CD4-positive, alpha-beta T cell treated with Interferon alpha-2 for 1 hour (primary cell): ENCODE measurements at regions not wholly inside any gene's neighbourhood (a gene's known extent, or its start where the extent isn't known, plus 50 kb on each side); places are given as distances from the start of the nearest gene placed in this dataset.
A peak's percentile ranks its signal among the peaks of the same experiment; 100 is the strongest.
"Not testable (repeated sequence)": the region's sequence is repeated elsewhere in the genome, so short reads cannot be mapped to it uniquely, and the experiment has no call there.

Source experiments
- DNase-seq, 2 donors: peaks; one replicate each; pipeline ENCODE4 v3.0.0-alpha.2; 2020 to 2022

DNA sequence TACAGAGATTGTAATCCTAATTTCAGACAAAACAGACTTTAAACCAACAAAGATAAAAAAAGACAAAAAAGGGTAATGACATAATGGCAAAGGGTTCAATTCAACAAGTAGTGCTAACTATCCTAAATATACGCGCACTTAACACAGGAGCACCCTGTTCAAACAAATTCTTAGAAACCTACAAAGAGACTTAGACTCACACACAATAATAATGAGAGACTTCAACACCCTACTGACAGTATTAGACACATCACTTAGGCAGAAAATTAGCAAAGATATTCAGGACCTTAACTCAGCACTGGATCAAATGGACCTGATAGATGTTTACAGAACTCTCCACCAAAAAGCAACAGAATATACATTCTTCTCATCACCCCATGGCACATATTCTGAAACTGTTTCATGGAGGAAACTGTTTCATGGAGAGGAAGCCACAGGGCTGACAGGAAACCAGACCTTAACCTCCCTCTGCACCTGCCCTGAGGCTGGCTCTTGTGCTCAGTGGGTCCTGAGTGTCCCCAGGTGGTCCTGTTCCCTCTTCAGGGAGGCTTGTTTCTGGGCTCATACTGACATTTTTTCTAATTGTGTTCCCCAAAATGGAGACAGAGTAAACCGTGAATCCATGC lies 54.7 kb downstream of the OR4M2 start:
- not testable (repeated sequence) for DNase-seq

DNA sequence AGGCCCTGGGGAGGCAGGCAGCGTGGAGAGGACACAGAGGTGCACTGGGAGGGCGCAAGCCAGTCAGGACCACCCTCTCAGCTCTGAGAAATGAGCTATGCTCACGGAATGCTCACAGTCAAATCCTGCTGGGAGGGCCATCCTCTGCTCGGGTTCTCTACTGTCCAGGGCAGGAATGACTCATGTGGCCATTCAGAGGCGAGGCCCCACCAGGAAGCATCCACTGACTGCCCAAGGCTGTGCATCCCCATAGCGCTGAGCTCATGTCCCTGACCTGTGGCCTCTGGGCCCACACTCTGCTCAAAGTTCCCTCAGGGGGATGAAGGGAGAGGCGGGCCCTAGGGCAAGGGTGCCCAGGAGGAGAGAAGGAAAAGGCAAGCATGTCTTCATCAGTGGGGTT lies 57.2 kb downstream of the OR4M2 start:
- not testable (repeated sequence) for DNase-seq

DNA sequence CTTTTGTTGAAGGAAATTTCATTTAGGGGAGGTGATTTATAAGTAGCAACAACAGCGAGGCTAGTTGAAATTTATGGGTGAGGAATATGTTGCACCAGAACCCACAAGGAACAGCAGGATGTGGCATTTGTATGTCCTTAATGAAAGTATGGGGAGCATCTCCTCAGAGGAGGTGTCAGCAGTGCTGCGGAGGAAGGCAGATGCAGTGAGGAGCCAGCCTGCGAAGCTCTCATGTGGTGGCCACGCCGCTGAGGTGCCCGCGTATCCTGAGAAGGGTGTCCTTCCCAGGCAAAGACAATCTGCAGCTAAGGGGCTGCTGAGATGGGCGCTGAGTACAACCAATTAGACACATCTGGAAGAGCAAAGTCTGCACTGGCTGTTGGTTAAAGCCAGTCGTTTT lies 60.8 kb downstream of the OR4M2 start:
- not testable (repeated sequence) for DNase-seq

DNA sequence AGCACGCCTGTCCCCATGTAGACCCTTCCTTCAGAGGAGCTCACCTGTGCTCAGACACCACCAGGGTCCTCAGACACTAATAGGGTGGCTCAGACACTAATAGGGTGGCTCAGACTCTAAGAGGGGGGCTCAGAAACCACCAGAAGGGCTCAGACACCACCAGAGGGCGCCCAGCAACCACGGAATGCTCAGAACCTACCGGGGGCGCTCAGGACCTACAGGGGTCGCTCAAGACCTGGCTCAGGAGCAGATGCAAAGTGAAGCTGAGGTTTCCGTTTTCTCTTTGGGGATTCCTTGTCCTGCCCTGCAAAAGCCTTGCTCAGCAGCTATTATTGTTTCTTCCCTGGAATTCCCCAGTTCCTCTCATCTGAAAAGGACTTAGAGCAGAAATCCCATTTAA lies 67.8 kb downstream of the OR4M2 start:
- DNase-seq = not testable (repeated sequence)

DNA sequence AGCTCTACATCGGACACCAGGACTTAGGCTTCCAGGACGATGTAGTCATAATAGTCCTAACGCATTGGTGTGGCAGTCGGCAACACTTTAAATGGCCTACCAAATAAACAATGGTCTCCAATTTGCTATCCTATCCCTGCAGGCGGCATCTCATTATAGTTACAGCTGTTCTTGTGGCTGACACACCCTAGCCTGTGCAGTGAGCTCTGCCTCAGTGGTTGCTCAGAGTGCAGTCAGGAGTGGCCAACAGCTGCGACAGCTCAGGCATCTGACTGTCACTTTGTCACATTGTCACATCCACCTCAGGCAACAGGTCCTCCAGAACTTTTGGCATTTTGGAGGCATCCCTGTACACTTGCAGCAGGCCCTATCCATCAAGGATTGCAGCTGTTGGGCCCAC lies 77.9 kb downstream of the OR4M2 start:
- not testable (repeated sequence) for DNase-seq

DNA sequence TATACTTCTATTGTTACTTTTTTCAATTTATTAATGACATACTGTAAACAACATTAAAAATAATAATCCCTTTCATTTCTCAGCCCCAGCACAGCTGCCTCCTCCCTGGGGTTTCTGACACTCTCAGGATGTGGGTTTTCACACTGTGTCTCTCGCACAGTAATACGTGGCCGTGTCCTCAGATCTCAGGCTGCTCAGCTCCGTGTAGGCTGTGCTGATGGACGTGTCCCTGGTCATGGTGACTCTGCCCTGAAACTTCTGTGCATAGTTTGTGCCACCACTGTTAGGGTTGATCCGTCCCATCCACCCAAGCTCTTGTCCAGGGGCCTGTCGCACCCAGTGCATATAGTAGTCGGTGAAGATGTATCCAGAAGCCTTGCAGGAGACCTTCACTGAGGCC lies 80.0 kb downstream of the OR4M2 start:
- not testable (repeated sequence) for DNase-seq

DNA sequence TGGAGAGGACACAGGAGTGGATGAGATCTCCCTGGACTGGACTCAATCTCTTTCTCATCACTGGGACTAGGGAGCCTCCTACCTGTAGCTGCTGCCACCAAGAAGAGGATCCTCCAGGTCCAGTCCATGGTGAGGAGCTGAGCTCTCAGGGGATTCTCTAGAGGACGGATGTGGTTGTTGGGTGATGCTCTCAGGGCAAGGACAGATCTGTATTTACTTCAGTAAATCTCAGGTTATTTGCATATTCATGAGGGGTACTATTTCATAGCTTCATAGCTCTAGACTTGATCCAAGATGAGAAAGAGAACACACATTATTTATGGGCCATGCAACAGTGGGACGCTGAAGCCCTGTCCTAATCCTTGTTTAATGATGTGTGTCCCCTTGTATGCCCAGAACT lies 80.4 kb downstream of the OR4M2 start:
- not testable (repeated sequence) for DNase-seq

DNA sequence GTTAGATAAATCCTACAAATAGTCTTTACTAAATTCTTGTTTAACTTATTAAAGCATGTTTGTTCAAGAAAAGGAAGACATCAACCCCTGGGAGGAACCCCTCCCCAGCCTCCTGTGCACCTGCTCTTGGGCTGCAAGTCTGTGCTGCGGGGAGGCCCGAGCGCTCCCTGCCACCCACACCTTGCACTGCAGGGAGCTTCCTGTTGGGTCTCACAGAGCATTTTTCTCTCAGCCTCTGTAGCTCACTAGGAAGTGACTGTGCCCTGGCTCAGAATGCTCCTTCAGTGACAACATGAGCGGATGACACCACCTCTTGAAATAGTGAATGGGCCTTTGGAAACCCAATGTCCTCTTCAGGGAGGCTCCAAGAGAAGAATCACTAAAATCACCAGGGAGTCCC lies 81.1 kb downstream of the OR4M2 start:
- DNase-seq = not testable (repeated sequence)

DNA sequence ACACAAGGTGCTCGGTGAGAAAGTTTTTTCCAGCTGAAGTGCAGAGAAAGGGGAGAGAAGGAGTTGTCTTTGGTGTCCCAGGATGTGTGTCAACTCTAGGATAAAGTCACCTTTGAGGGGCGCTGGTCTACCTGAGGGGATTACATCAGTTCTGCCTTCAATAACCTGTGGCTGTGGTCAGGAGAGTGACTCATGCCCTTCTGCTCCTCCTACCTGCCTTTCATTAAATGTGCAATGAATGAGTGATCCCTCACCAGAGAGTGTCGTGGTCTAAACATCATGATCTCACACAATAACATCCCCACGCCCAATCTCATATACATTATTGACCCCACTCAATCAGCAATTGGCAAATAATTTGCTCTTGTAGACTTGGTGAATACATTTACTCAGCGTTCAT lies 83.4 kb downstream of the OR4M2 start:
- DNase-seq = not testable (repeated sequence)

DNA sequence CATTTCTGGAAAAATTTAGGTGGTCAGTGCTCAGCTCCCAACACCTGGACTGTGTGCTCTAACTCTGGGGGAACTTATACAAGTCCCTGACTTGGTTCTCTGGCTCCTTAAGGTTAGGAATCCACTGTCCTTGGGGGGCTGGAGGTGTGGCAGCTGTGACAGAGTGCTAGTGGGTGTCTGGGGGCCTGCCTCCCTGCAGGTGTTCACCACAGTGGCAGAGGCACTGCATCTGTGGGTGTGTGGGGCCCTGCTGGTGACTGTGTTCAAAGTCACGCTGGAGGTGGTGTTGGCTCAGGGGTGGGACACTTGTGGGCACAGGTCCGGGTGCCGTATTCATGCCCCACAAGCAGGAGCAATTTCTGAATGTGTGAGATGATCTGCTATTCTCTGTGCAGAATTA lies 87.2 kb downstream of the OR4M2 start:
- DNase-seq = peak in 1 of 2 donors; percentile 0

DNA sequence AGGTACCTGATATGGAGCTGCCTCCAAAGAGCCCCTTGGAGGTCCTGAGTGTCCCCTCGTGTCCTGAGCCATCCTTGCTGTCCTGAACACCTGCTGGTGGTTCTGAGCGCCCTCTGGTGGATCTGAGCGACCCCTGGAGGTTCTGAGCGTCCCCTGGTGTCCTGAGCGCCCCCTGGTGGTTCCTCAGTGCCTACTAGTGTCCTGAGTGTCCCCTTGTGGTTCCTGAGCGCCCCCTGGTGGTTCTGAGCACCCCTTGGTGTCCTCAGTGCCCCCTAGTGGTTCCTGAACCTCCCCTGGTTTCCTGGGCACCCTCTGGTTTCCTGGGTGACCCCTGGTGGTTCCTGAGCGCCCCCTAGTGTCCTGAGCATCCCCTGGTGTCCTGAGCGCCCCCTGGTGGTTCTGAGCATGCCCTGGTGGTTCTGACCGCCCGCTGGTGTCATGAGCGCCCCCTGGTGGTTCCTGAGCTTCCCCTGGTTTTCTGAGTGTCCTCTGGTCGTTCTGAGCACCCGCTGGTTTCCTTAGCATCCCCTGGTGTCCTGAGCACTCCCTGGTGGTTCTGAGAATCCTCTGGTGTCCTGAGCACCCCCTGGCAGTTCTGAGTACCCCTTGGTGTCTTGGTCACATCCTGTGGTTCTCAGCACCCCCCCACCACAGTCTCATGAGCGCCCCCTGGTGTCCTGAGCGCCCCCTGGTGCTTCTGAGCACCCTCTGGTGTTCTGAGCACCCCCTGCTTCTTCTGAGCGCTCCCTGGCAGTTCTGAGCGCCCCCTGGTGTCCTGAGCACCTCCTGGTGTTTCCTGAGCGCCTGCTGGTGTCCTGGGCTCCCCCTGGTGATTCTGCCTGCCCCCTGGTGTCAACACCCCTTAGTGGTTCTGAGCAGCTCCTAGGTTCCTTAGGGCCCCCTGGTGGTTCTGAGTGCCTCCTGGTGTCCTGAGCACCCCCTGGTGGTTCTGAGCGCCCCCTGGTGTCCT lies 93.0 kb downstream of the OR4M2 start:
- DNase-seq = not testable (repeated sequence)

DNA sequence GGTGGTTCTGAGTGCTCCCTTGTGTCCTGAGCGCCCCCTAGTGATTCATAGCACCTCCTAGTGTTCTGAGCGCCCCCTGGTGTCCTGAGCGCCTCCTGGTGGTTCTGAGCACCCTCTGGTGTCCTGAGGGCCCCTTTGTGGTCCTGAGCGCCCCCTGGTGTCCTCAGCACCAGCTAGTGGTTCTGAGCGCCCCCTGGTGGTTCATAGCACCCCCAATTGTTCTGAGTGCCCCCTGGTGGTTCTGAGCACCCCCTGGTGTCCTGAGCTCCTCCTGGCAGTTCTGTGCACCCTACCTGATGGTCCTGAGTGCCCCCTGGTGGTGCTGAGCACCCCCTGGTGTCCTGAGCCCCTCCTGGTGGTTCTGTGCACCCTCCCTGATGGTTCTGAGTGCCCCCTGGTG lies 93.8 kb downstream of the OR4M2 start:
- DNase-seq = not testable (repeated sequence)

DNA sequence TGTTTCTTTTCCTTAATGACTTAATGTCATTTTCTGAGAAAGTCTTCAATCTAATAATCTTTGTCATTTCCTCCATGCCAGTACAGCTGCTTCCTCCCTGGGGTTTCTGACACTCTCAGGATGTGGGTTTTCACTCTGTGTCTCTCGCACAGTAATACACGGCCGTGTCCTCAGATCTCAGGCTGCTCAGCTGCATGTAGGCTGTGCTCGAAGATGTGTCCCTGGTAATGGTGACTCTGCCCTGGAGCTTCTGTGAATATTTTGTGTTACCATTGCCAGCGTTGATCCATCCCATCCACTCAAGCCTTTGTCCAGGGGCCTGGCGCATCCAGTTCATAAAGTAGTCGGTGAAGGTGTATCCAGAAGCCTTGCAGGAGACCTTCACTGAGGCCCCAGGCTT lies 97.6 kb downstream of the OR4M2 start:
- not testable (repeated sequence) for DNase-seq

DNA sequence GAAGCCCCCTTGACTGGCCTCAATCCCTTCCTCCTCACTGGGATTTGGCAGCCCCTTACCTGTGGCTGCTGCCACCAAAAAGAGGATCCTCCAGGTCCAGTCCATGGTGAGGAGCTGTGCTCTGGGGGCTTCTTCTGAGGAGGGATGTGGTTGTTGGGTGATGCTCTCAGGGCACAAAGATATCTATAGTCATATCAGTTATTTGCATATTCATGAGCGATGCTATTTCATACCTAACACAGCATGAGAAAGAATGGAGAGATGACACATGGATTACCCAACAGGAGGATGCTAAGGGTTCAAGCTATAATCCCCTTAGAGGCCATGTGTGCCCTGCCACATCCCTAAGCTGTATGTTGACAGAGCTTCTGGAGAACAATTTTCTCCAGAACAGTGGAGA lies 98.1 kb downstream of the OR4M2 start:
- DNase-seq = not testable (repeated sequence)

DNA sequence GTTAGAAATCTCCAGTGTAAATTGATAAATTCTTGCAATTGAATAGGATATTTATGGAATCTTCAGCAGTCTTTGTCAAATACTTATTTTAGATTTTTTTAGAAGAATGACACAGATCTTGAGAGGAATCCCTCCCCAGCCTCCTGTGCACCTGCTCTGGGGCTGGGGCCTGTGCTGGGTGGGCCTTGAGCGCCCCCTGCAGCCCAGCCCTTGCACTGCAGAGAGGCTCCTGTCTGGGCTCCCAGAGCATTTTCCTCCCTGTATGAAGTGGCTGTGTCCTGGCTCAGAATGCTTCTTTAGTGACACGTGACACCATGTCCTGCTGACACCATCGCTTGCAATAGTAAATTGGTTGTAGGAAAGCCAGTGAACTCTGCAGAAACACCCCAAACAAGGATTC lies 98.7 kb downstream of the OR4M2 start:
- DNase-seq = not testable (repeated sequence)

DNA sequence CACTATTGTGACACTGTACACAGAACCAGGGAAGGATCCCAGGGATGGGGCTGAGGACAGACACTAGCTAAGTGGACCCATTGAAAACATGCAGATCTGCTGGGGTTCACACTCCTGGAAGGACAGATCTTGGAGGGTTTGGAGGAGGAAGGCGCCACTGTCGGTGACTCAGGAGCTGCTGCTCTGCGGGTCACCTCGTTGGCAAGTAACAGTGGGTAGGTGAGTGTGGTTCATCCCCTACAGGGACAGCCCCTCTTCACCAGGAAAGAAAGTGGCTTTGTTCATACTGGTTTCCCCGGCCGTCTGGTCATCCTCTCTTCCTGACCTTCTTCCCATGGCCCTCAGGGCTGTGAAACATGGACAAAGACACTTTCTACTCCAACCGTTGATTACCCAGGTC lies 100.3 kb downstream of the OR4M2 start:
- not testable (repeated sequence) for DNase-seq

DNA sequence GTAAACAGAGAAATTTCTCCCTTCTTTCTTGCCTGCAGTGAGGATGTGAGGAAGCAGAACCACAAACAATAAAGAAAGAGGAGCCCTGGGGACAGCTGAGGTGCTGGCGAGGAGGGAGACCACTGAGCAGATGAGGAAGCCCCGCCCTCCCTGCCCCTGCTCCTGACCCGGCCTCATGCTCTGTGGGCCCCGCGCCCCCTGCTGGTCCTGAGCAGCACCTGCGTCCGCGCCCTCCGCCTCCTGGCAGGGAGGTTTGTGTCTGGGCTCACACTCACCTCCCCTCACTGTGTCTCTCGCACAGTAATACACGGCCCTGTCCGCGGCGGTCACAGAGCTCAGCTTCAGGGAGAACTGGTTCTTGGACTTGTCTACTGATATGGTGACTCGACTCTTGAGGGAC lies 104.4 kb downstream of the OR4M2 start:
- not testable (repeated sequence) for DNase-seq

DNA sequence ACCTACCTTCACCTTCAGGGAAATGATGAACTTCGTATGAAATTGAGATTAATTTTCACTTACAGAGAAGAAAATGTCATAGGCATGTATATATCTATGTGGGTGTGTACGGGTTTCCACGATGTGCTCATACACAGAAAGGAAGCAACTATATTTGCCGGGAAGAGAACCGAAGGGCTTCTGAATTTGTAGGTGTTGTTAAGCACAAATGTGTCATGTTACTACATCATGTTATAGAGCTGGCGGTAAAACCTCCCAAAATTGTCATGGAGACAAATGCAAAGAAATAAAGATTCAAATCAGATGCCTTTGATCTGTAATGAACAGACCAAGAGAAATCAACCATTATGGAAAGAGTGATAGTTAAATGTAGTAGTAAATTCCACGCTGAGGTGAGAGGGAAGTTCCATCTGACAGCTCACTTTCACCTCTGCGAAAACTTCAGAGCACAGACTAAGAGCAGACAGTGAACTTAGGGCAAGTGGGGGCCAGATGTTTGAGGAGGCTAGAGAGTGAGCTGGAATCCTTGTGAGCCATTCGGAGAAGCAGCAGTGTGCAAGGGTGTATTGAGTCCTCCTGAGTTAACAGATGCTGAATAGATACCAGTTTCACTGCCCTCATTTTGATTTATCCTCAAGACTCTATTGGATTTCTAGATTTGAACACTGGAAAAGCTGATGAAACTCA lies 106.7 kb downstream of the OR4M2 start:
- not testable (repeated sequence) for DNase-seq

DNA sequence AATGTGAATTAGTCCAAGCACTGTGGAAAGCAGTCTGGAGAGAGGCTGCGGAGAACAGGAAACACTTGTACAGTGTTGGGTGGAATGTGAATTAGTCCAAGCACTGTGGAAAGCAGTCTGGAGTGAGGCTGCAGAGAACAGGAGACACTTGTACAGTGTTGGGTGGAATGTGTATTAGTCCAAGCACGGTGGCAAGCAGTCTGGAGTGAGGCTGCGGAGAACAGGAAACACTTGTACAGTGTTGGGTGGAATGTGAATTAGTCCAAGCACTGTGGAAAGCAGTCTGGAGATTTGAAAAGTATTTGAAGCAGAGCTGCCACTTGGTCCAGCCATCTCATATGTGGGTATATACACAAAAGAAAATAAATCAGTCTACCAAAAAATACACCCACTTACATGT lies 111.5 kb downstream of the OR4M2 start:
- not testable (repeated sequence) for DNase-seq

DNA sequence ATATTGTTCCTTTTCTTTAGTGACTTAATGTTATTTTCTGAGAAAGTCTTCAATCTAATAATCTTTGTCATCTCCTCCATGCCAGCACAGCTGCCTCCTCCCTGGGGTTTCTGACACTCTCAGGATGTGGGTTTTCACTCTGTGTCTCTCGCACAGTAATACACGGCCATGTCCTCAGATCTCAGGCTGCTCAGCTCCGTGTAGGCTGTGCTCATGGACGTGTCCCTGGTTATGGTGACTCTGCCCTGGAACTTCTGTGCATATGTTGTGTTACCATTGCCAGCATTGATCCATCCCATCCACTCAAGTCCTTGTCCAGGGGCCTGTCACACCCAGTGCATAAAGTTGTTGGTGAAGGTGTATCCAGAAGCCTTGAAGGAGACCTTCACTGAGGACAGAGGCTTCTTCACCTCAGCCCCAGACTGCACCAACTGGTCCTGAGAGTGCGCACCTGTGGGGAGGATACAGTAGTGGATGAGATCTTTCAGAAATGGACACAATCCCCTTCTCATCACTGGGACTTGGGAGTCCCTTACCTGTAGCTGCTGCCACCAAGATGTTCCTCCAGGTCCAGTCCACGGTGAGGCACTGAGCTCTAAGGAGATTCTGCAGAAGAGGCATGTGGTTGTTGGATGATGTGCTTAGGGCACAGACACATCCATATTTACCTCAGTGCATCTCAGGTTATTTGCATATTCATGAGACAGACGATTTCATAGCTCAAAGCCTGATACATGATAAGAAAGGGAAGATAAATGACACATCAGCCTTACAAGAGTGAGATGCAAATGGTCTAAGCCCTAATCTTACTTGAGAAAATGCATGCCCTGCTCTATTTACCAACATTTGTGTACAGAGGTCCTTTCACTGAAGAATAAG lies 114.7 kb downstream of the OR4M2 start:
- not testable (repeated sequence) for DNase-seq

DNA sequence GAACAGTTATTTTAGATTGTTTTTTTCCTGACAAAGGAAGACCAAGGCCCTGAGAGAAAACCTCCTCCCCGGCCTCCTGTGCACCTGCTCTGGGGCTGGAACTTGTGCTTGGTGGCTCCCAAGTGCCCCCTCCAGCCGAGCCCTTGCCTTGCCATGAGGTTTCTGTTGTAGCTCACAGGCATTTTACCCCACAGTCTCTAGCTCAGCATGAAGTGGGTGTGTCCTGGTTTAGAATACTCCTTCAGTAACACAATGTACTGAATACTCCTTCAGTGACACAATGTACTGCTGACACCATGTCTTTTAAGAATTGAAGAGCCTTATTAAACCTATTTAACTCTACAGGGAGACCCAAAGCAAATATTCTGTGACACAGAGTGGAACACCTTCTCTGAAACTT lies 116.1 kb downstream of the OR4M2 start:
- DNase-seq = not testable (repeated sequence)

DNA sequence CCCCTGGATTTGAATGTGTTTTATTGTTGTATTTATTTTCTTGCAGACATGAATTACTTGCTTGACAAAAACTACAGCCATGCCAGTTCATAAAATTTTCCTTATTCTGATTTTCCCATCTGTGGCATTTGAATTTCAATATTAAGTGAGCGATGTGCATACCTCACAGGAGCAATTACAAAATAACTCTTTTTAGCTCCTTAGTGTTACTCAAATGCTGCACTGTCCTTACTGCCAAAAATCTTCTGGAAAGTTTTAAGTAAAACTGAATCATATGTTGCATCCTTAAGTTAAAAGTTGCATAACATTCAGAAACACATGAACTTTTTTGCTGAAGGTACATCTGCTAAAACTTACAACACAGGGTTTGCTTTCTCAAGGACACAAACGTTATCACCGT lies 120.1 kb downstream of the OR4M2 start:
- not testable (repeated sequence) for DNase-seq
